Body of pancreas (tissue), 4 donors: ENCODE measurements at regions not wholly inside any gene's neighbourhood (a gene's known extent, or its start where the extent isn't known, plus 50 kb on each side); places are given as distances from the start of the nearest gene placed in this dataset.

ENCODE experiments used
- POLR2A ChIP-seq, 3 donors: fragments of 450-650 bp; IDR thresholded peaks; one replicate each; pipeline ENCODE4 v1.6.1; 2016; ENCODE audit warnings: antibody characterized with exemption in 3 of 3, mild to moderate bottlenecking in 2 of 3
- TF ChIP-seq, protein P1 (sequence below), 7 experiments: fragments of 450-650 bp in 4 of 7; fragments of 200-600 bp in 3 of 7; sonication (generic) in 3 of 7; IDR thresholded peaks; one replicate each; pipeline ENCODE4 v1.5.1; 2016 to 2019; ENCODE audit warnings: antibody characterized with exemption in 7 of 7

- TF ChIP-seq, protein P1, sequence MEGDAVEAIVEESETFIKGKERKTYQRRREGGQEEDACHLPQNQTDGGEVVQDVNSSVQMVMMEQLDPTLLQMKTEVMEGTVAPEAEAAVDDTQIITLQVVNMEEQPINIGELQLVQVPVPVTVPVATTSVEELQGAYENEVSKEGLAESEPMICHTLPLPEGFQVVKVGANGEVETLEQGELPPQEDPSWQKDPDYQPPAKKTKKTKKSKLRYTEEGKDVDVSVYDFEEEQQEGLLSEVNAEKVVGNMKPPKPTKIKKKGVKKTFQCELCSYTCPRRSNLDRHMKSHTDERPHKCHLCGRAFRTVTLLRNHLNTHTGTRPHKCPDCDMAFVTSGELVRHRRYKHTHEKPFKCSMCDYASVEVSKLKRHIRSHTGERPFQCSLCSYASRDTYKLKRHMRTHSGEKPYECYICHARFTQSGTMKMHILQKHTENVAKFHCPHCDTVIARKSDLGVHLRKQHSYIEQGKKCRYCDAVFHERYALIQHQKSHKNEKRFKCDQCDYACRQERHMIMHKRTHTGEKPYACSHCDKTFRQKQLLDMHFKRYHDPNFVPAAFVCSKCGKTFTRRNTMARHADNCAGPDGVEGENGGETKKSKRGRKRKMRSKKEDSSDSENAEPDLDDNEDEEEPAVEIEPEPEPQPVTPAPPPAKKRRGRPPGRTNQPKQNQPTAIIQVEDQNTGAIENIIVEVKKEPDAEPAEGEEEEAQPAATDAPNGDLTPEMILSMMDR (IDR thresholded peaks at IDR 0.05) = no peak
- no peak for TF ChIP-seq POLR2A (IDR thresholded peaks at IDR 0.05)
Measured at GRCh38 chr9:107221321-107221720, 61.8 kb upstream of the RAD23B start.
